ENCODE measurements at regions not wholly inside any gene's neighbourhood (a gene's known extent, or its start where the extent isn't known, plus 50 kb on each side); places are given as distances from the start of the nearest gene placed in this dataset.

DNA sequence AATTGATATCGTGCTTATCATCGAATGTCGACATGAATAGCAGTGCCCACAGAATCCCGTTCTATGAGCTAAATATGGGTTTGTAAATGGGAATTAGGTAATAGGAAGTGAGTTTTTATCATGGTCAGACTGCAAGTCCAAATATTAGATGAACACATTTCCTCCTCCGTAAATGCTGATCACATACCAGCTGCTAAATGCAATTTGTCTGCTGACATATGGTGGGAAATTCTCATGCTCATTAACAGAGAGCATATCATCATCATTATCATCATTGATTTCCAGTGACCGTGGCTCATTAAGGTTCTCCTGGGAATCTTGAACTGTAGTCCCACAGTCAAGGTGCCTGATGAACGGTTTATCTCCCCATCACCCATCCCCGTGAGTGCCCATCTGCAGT is 998.8 kb upstream of the TMEM132C start:
- DNase-seq: no peak

DNA sequence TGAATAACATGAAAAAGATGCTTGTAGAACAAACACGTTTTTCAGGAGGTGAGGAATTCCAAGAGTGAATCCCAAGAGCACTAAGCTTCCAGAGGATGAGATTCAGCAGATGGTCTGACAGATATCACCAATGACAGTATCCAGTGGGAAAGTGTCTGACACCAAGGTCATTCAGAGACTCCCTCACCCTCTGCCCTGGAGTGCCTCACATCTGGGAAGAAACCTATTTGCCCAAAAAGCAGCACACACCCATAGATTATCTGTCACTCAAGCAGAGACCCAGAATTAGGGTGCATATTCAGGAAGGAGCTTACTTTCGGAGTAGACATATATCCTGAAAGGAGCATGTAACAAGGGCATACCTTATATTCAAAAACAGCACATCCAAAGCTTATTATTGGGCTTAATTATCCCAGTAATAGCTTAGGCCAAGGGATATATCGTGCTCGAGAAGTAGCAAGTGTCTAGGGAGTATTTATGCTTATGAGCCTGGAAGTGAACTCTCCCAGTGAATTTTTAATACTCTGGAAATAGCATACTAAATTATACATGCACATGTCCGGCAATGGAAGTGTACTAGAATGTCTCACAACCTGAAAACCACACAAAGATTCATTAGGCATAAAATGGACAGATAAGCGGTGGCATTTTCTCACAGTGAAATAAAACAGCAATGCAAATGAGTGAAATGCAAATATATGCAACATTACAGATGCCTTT is 998.1 kb upstream of the TMEM132C start:
- no peak for DNase-seq

DNA sequence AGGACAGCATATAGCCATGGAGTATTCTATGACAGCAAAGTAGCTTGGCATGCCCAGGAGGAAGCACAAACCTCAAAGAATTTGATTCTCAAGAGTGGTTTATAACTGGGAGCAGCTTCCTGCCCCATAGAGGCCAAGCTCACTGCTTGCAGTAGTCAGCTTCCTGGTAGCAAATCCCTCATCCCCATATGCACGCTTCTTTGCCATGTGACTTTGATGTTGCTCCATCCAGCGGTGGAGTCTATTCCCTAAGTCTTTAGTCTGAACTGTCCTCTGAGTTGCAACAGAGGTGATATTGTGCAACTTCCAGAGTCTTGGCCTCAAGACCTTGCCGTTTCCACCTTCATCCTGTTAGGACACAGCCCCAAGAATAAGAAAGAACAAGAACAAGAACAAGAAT is 996.8 kb upstream of the TMEM132C start:
- DNase-seq: no peak

DNA sequence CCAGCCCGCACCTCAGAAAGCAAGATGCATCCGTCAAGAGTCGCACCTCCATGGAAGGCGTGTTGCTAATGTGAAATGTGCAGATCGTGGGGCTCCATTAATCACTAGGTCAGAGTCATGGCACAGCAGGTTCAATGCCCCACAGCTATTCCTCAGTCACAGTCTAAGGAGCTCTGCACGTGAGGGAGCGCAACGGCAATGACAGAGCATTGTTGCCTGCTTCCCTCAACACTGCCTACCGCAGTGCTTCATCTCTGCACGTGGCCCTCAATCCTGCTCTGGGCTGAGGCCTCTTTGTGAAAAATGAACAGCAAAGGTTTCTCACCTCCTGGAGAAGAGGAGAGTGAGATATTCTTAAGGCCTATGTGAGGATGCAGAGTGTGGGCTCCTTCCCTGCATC is 995.2 kb upstream of the TMEM132C start:
- DNase-seq: no peak

DNA sequence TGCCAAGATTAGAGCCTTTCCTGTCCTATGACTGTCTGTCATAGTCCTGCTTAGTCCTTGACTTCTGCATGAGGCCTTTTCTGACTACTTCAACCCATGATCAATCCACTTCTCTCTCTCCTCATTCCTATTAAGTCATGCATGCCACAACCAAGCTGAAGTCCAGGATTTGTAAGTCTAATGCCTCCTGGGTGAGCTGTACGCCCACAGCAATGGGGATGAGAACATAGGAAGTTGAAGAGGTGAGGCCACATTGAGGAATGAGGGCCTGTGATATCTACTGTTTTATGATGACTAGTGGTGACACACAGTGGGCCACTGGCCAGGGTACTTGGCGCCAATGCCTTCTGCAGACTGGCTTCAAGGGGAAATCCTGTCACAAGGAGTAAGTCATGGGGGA is 994.1 kb upstream of the TMEM132C start:
- DNase-seq: no peak

DNA sequence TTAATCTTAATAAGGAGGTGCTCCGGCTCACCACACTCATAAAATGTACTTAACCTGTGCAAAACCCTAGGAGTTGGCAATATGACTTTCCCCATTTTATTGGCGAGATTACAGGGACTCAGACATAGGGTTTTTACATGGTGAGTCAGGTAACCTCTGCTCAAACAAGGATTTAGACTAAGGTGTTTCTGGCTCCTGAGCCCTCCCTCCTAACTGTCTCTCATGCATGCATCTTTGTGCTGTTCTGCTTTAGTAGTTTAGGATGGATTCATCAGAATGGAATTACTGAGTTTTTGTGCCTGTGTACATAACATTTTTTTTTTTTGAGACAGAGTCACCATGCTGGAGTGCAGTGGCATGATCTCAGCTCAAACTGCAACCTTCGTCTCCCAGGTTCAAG is 993.3 kb upstream of the TMEM132C start:
- no peak for DNase-seq

DNA sequence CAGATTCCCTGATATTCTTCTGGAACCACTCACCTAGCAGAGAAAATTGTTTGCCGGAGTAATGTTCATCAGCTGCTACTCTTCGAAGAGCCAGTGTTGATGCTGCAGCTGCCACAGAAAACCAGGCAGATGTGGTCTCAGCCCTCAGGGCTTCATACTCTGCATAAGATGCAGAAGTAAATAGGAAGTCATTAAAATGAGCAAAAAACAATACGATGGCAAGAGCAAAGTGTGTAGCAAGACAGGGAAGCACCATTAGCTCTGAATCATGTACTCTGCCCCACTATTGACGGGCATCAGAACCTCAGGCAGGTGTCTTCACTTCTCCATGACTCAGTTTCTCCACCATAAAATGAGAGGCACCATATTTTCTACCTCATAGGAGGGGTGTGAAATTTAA is 991.6 kb upstream of the TMEM132C start:
- no peak for DNase-seq

DNA sequence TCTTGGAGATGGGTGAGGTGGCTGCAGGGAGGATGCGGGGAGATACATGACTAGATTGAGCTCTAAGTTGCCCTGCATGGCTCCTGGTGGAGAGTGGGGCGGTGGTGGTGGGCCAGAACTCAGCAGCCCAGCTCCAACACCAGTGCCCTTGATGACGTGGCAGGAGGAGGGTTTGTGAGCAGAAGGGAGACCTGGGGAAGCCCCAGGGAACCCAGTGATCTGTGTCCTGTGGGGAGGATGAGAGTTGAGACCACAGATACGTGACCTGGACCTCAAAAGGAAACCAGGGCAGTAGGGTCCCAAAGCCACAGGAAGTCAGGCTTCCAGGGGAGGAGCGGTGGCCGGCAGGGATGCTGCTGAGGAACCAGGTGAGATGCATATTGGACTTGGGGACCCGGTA is 989.1 kb upstream of the TMEM132C start:
- DNase-seq: no peak

DNA sequence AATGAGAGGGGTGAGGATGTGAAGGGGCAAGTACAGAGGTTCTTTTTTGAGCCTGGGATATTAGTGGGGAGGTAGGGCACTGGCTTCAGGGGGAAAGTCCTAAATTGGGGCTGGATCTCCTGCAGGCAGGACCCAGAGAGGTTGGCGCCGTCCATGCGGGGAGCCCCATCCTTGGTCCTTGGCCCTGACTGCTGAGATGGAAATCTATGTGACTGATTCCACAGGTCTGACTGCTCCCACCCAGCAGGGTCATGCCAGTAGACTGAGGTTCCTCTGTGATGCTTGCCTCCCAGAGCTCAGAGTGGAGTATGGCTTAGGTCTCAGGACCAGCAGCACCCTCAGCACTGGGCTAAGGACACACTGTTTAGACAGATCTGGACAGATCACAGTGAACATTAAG is 988.6 kb upstream of the TMEM132C start:
- no peak for DNase-seq

DNA sequence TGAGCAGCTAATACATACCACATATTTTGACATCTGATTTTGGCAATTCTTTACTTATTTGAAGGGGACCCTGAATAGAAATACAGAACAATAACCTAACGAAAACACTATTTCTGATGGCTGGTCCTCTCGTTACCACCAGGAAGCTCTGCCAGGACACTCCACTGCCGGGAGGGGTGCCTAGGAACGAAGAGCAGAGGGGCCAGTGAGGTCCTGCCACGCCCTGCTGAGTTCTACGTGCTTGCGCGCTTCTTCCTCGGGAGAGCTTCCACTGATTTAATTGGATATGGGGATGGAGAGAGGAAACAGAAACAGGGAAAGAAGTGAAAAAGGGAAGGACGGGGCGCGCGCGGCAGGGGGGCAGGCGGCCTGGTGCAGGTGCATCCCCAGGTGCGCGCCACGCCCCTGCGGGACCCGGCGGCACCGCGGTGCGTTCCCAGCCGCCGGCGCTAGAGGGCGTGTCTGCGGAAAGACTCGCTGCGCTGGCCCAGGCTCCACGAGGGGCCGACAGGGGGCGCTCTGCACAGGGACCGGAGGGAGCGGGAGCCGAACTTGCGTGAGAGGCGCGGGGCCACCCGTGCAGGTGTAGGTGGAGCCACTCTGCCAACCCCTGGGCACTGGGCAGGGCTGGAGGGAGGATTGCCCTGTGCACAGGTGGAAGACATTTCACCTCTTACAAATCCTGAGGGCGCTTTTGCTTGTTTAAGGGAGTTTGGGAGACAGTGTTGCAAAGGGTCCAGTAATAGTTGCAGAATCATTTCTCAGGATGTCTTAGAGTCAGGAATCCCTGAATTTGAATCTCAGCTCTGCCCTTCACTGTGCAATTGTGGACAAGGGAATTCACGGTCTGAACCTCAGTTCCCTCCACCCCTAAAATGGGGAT is 986.3 kb upstream of the TMEM132C start:
- peak; percentile 52 for DNase-seq

DNA sequence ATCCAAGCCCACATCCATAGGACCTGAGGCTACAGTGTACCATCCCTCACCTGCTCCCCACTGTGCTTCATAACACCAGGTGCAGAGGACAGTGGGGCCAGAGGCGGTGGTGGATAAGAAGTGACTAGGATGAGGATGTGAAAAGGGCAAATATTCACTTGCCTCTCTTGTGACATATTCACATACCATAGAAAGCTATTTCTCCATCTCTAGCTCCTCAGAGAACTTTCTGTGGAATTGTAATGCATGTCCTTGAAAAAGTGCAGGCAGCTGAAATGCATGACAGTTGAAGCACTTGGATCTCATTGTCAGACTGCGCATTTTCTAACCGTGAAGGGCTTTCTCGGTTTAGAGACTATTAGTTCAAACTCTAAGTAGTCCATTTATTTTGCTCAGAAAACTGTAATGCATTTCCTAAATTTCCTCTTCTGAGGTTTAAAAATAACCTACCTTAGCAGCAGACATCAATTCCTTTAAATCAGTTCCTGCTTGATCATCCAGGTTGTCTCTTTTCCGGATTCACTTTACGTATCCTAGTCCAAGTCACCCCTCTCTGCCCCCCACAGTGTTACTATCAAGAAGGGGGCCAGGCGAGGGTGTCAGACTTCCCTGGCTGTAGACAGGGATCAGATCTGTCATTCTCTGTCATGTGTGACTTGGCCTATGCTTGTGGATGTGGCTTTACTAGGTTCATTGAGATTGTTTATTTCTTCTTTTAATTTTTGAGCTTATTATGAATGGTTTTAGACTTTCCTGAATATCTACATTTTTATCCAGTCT is 984.0 kb upstream of the TMEM132C start:
- DNase-seq: no peak

DNA sequence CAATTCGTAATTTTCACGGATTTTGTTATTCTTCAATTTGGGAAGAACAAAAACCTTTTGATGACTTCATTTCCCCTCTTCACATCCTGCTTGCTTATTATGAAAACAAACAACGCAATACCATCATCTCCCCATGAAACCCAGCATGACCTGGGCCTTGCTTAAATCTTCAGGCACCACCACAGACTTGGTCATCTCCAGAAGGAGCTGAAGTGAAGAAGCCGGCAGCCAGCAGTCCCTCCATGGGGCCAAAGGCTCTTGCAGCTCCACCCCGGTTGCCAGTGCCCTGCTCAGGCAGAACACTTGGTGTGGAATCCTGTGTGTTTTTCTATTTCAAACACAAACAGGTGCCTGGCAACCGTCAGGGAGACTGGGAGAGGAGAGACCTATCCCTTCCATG is 982.9 kb upstream of the TMEM132C start:
- DNase-seq: no peak

DNA sequence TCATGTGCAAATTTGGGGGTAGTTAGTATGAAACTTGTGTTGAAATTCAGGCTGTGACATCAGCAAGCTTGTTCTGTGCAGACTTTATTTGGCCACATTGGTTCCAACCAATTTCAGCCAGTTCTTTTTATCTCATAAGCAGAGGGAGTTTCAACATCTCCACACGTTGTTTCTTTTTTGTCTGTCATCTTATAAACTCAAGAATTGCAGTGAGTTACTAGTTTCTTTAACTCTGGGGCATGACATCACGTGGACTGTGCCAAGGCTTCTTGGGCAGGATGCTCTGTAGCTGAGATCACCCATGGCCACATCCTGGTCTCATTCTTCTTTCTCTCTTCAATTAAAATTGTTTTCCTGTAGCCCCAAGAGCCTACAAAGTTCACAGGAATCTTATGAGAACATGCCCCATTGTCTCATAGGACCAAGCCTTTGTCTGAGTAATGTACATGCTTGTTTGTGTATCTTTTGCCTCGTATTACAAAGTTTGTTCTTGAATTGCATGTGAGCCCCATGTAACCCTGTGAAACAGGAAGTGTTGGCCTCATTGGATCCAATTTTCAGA is 982.0 kb upstream of the TMEM132C start:
- no peak for DNase-seq

DNA sequence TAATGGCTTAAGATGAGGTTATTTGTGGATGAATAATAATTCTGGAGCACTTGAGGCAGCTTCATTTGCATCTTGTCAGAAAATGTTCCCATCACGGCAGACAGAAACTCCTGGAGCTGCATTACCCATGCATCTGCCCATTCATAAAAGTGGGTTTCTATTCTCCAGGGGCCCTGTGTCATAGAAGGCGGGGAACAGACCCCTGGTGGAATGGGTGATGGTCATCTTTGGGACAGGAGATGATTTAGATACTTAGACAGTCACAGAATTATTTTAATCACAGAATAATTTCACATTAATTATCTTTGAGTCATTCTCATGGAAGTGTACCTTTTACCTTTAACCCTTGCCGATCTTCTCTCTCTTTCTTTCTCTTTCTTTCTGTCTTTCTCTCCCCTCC is 980.7 kb upstream of the TMEM132C start:
- no peak for DNase-seq

DNA sequence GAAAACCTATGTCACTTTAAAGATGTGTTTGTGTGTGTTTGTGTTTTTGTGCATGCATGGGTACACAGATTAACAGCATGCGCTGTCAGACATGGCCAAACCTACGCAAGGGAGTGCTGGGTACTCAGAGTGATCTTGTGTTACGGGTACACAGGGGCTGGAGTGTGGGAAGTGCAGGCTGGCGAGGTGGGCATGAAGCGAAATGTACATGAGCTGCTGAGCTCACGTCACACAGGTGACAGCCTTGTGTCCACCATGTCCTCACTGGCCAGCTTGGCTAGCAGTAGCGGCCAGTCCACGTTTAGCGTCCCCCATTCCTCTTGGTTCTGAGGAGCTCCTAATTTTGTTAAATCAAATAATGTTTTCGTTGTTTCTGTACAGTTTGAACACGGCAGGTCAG is 979.7 kb upstream of the TMEM132C start:
- no peak for DNase-seq

DNA sequence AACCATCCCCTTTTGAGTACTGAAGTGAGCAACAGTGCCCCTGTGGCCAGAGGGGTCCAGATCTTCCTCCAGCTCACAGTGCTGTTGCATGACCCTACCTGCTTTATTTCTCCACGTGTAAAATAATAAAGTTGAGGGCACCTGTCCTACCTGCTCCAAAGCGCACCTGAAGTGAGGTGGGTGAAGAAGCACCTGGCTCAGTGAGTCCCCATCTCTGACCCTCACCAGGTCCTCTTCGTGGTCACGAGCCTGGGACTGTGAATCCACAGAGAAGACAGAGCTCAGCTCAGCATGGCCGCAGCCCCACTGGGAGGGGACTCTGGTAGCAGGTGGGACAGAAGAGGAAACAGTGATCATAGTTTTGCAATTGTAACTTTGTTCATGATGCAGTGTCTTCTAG is 976.7 kb upstream of the TMEM132C start:
- DNase-seq: no peak

DNA sequence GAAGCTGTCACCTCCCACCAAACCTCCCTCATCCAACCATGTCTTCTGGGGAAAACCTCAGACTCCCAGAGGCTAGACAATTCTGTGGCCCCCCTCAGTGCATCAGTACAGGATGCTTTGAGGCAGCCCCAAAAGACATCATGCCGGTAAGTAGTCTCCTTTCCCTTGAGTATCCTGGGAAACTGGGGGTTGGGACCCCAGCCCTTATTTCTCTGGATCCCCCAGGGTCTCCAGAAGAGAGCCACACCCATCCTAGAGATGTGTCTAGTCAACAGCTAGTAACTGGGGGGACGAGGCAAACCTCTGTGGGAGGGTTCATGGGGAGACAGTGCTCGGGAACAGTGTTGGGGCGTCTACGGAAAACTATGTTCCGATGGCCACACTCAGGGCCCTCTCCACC is 974.2 kb upstream of the TMEM132C start:
- DNase-seq: no peak

DNA sequence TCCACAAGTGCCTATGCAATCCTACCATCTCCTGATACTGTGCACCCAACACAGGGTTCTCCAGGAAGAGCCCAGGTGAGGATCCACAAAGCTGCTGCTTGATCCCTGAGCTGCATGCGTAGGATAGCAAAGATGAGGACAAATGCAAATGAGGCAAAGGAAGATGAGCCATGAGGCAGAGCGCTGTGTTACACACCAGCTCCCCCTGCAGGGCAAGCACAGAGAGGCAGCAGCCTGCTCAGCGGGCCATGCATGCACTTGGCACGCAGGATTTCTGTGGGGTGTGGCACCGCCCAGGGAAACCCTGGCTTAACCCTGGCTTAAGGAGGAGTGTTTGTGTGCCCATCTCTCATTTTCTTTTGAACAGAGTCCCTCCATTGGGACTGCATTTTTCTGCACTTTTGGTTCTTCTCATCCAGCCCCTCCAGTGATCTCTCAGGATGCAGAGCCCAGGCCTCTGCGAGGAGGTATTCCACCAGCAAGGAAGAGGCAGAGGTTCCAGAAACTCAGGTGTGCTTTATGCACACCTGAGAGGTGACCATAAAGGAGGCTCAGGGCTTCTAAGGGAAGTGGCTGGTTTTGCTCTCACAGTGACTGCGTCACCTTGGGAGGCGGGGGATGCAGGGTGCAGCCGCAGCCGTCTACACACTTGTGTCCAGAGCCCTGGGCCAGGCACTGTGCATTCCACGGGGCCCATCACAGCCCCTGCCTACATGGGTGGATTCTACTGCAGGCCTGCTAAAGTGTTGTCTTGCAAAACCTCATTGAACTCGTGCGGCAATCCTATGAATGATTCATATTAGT is 973.3 kb upstream of the TMEM132C start:
- peak; percentile 36 for DNase-seq

DNA sequence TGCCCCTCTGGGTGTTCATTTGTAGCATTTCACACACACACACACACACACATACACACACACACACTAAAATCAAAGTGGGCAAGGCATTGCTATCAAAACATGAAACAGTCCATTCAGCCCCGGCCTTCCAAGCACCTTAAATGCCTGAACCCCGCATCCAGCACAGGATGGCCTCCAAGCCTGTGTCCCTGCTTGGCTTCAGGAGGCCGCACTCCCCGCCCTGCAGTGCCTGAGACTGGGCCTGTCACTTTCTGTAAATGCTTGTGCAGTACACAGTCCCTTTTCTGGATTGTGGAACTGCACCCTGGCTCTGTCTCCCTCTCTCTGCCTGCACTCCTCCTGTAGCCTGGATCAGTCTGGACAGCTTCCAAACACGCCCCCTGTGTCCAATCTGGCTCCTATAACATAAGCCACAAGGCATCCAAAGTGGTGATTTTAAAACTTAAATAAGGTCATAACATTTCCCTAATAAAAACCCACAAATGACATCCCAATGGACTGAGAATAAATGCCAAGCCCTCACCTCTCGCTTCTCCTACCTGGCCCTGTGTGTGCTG is 972.2 kb upstream of the TMEM132C start:
- DNase-seq: no peak

DNA sequence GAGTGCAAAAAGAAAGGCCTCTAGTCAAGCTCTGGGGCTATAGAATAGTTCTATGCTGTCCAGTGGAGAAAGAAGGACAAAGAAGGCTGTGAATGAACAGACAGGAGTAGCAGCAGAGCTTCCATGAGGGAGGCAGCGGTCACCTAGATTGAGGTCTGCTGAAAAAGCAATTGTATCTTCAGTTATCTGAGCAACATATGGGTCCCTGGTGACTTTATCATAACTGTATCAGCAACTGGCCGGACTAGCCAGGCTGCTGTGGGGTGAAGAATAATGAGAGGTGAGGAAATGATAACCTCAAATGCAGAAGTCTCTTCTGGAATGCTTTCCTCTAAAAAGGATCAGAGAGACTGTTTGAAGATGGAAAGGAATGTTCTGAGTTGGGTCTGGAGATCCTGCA is 971.3 kb upstream of the TMEM132C start:
- no peak for DNase-seq

DNA sequence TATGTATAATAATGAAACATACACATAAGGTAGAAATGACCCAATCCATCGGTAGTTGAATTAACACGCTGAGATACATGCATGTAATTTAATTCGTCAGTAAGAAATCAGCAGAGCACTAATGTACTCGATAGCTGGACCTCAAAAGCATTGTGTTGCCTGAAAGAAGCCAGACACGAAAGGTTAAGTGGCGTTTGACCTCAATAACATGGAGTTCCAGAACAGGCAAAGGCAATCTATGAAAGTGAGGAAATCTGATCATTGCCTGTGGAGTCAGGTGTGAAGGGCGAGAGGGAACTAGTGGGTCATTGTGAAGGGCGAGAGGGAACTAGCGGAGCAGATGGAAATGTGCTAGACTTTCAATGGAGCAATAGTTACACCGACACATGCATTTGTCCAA is 970.4 kb upstream of the TMEM132C start:
- no peak for DNase-seq

DNA sequence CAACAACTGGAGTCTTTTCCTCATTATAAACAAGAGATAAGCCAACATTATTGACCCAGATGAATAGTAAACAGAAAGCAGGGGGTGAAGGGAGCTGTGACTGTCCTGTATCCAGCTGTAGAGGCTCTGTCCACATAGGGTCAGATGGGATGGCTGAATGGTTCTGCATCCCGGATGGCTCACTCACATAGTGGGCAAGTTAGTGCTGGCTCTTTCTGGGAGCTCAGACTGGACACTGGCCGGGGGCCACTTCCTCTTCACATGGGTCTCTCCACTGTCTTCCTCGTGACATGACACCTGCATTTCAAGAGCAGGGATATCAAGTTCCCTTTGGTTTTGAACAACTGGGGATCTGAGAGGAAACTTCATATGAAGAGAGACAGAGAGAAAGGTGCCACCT is 969.6 kb upstream of the TMEM132C start:
- no peak for DNase-seq
